Hematopoietic multipotent progenitor cell treated with erythropoietin and hydrocortisone succinate and interleukin-3 and kit ligand, for 6 days (in vitro differentiated cells): ENCODE measurements at regions not wholly inside any gene's neighbourhood (a gene's known extent, or its start where the extent isn't known, plus 50 kb on each side); places are given as distances from the start of the nearest gene placed in this dataset.
A peak's percentile ranks its signal among the peaks of the same experiment; 100 is the strongest.
"Not testable (repeated sequence)": the region's sequence is repeated elsewhere in the genome, so short reads cannot be mapped to it uniquely, and the experiment has no call there.

Experiments
- DNase-seq: peaks from one replicate; pipeline ENCODE4 v3.0.0-alpha.2; 2015

- DNase-seq: no peak
These were observed 221.6 kb upstream of the PBX1 start for GRCh38 chr1:164337394-164337793.

- no peak for DNase-seq
These were observed 221.1 kb upstream of the PBX1 start for GRCh38 chr1:164337885-164338284.

DNA sequence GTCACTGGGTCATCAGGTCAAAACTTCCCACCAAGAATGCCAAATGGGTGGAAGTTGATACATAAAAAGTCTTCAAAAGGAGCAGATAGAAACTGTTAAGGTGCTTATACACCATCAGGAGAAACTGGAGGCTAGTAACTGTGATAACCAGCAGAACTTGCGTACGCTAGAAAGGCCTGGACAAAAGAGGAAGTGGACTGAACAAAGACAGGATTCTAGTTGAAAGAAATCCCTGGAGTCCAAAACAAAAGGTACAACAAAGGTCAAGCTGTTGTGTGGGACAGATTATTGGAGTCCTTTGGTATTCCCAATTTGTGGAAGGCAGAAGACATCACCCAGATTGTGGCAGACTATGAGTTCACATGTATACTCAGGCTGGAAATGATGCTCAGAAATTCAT lies 215.8 kb upstream of the PBX1 start:
- DNase-seq: no peak

- no peak for DNase-seq
These were observed 211.0 kb upstream of the PBX1 start for GRCh38 chr1:164347980-164348379.

- no peak for DNase-seq
These were observed 202.5 kb upstream of the PBX1 start for GRCh38 chr1:164356511-164356910.

GRCh38 chr1:164360265-164360664 lies 198.7 kb upstream of the PBX1 start:
- no peak for DNase-seq

- no peak for DNase-seq
These were observed 197.1 kb upstream of the PBX1 start for GRCh38 chr1:164361927-164362326.

DNA sequence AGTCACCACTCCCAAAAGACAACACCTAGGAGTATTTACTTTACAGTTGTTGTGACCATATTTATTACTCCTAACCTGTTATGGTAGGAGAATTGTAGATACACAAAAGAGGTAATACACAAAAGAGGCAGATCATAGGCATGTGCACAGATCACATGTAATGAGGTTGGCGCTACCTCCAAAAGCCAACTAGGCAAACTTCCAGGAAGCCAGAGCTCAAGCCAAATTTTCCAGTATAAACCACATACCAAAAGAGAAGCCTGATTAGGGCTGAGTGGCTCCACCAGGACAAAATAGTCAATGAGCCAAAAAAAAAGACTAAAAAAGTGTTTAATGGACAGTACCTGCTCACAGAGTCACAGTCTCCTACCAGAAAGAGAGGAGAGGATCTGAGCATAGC lies 195.0 kb upstream of the PBX1 start:
- DNase-seq: no peak

- no peak for DNase-seq
These were observed 193.0 kb upstream of the PBX1 start for GRCh38 chr1:164366014-164366413.

DNA sequence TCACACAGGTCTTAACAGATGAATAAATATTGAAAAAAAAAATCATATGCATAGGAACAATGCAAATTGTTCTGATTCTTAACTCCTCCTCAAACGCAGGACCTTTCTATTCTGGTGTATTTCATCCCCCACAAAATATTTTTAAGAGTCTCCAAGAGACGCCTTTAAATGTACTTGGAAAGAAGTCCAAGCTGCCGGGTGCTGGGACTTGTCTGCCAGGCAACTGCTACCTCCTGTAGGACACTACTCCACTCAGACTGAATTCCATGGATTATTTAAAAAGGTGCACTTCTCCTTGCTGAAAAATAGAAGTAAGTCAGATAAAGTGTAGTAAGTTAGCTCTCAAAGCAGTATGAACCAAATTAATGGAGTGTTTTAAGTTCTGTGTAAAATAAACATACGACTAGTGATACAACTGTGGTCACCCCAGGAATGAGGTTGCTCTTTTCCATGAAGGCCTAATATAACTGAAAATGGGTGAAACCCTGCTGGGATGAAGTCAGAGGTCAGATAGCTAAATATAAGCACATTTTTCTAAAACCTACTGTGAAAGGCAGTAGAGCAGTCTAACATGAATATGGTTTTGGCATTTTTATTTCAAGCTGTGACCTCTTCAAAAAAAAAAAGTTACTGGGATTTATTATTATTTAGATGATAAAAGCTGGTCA lies 189.2 kb upstream of the PBX1 start:
- DNase-seq: no peak

- DNase-seq: no peak
These were observed 178.1 kb upstream of the PBX1 start for GRCh38 chr1:164380893-164381292.

DNA sequence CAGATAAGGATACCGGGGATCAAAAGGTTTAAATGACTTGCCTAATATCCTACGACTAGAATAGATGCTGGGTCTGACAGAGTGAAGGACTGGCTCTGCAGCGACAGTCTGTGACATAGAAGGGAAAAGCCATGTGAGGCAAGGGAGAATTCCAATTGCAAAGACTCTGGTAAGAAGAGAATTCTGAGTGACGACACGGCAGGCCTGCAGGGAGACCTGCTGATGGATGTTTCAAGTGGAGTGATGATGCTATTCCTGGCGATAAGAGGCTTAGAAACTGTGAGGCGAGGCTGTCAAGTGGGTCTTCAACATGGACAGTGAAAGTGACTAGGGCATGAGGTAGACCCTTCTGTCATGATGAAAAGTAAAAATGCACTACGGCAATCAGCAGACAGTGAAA lies 176.6 kb upstream of the PBX1 start:
- DNase-seq: no peak

DNA sequence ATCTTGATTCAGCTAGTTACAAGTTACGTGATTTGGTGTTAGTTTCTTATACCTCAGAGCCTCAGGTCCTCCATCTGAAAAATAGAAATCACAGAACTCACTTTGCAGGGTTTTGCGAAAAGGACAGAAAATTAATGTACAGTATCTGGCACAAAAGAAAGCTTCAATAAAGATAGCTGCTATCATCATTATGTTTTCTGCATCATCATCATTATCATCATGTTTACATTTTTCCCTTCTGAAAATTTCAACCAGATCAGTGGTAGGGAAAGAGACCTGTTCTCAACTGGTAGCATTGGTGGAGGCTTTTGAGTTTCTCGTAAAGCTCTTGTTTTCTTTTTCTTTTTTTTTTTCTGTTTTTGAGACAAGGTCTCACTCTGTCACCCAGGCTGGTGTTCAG lies 174.7 kb upstream of the PBX1 start:
- DNase-seq: no peak

DNA sequence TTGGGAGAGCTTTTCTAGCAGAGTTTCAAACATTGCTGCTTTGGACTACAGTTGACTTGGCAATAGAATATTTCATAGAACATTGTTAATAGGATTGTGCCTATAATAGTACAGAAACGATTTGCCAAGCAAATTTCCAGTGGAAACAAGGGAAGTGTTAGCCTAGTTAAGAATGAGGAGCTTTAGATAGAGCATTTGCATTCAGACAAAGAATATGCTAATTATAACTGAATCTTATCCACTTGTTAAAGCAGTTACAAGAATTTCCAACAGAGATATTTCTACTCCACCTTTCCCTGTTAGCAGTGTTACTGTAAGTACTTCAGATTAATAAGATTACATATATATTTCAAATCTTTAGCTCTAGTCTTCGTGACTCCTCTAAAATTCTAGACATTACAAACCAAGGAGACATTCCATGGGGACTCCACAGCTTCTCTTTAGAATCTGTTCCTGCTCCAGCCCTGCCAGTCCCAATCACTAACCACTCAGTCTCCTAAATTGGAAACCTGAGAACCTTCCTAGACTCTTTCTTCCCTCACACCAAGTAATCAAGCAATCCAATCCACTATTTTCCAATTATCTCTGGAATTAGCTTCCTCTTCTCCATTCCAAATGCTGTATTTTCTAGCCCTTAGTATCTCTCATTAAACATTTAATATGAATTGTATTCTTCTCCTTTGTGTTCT lies 141.8 kb upstream of the PBX1 start:
- no peak for DNase-seq

- DNase-seq: no peak
These were observed 135.8 kb upstream of the PBX1 start for GRCh38 chr1:164423136-164423535.

DNA sequence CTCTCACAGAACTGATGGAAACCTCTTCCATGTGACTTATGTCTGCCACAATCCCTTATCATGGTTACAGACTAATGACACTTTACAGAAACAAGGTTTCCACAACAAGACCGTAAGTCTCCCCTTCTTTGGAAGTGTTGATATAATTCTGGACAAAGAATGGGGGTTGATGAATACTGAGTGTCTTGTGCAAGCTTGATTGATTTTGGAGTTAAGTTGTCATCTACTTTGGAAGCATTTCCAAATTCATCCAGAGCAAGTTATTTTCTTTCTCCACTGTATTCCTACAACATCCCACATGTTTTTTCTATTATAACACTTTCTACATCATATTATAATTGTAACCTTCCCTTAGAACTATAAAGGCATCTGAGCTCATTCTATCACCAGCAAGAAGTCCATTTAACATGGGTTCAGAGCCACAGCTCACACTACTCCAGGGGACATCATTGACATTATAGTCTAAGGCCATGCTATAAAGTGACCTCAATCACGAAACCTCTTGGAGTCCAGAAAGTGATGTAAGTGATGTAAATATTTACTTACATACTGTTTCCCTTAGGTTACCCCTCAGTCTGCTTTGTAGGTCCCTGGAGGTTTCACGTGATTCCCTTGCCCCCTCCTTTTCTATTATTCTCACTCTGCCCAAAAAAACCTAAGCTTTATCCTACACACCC lies 125.7 kb upstream of the PBX1 start:
- no peak for DNase-seq

- DNase-seq: no peak
These were observed 125.2 kb upstream of the PBX1 start for GRCh38 chr1:164433818-164434170.

DNA sequence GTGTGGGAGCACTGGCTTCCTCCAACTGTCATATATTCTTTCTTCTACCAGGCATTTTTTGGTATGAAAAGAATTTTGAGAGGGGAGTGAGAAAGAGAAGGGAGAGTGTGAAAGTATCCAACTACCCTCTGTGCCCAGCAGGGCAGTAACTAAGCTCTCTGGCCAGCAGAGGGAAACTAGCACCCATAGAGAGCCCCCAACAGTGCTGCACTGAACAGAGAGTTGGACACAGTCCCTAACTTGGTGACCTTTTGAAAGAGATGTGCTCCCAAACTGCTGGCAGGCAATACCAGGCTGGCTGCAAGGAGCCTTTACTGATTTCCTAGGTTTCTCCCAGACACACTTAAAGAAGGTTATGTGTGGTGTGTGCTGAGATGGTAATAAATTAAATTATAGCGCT lies 118.8 kb upstream of the PBX1 start:
- peak; percentile 23 for DNase-seq

DNA sequence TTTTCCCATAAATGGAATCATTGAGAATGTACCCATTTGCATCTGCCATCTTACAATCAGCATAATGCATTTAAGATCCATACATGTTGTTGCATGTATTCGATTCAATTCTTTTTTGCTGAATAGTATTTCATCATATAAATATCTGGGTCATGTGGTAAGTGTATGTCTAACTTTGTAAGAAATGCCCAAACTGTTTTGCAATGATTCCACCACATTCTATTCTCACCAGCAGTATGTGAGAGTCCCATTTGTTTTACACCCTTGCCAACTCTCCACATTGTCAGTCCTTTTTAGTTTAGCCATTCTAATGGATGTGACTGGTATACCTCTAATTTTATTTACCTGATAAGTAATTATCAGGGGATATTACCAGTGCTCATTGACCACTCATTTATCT lies 115.8 kb upstream of the PBX1 start:
- no peak for DNase-seq

- no peak for DNase-seq
These were observed 115.1 kb upstream of the PBX1 start for GRCh38 chr1:164443836-164444235.

DNA sequence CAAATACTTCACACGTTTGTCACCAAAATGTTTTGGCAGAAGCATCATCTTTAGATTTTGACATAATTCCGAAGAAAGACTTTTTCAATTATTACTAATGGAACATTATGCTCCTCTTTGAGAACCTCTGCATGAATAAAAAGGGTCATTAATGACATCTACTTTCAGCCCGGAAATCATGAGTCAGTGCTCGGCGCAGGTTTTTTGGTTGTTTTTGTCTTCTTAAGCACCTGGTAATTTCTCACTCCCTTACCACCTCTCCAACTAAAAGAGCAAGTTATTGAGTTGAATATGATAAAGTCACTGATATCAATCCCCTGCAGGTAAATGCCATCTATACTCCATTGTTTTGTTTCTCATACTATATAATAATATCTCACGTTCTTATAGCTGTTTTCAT lies 113.0 kb upstream of the PBX1 start:
- DNase-seq: no peak

DNA sequence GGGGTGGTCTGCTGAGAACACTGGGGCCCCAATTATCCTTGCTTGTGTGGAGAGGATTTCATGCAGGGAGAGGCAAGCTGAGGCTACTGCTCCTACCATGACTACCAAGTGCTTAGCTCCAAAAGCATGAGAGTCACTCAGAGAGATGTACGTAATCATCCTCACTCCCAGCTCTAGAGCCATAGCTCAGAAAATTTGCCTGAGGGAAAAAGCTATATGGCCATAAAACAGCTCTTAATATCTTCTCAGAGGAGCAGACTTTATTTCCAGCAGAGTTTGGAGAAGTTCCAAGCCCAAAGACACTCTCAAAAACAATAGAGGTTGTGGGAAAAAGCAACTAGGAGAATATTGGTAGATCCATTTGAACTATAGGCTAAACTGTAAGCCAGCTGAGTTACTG lies 106.4 kb upstream of the PBX1 start:
- no peak for DNase-seq

DNA sequence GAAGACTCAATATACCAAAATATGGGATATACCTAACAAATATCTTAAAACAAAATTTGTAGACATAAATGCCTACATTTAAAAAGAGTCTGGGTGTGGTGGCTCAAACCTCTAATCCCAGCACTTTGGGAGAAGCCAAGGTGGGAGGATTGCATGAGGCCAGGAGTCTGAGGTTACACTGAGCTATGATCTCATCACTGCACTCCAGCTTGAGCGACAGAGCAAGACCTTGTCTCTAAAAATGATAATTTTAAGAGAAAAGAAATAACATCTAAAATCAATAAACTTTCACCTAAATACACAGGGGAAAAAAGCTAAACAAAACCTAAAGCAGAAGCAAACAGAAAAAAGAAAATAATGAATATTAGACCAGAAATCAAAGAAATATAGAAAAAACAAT lies 102.7 kb upstream of the PBX1 start:
- DNase-seq: no peak

- not testable (repeated sequence) for DNase-seq
These were observed 99.8 kb upstream of the PBX1 start for GRCh38 chr1:164459176-164459575.

DNA sequence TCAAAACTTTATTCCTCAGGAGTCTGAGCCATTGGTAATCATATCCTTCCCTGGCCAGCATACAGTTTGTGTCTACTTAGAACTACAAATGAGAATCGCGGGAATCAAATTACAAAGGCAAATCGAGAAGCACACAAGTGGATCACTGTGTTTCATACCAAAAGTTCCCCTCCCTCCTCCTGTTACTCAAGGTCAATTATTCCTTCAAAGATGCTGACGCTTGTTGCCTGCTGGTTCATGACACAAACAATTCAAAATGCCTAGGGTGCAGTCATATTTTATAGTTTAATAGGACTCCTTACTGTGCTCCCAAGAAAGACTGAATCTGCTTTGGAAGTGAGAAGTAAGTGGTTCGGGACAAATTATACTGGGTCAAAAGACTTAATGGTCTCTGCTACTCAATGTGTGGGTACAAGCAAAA lies 93.0 kb upstream of the PBX1 start:
- no peak for DNase-seq
